ENCODE measurements at regions not wholly inside any gene's neighbourhood (a gene's known extent, or its start where the extent isn't known, plus 50 kb on each side); places are given as distances from the start of the nearest gene placed in this dataset.

GRCh38 chr6:18062733-18063132 lies 59.7 kb downstream of the NHLRC1 start:
- no peak overlapping the region for H3K4me3 ChIP-seq (ENCODE audit: low read depth in 2 of 2, low read length in 1 of 2)
- H2AFZ ChIP-seq (ENCODE audit: low read depth), result no peak overlapping the region
- H4K20me1 ChIP-seq (ENCODE audit: insufficient read depth), result no peaks in the 10 kb centered on the region
- WGBS (ENCODE audit: low lambda C conversion rate), result 83% methylated on average over 1 of the region's 1 CpG
- H3K36me3 ChIP-seq (replicated peaks in 1 of 2; ENCODE audit: control insufficient read depth in 1 of 2, insufficient read depth in 2 of 2, low read length in 1 of 2), result no peaks in the 10 kb centered on the region
- H3K79me2 ChIP-seq (ENCODE audit: insufficient read depth), result no peaks in the 10 kb centered on the region
- H3K4me2 ChIP-seq, result no peak overlapping the region
- no peak overlapping the region for H3K9ac ChIP-seq
- CTCF ChIA-PET, result no interaction called here
- no peaks in the 10 kb centered on the region for H3K9me2 ChIP-seq
- POLR2A ChIA-PET, result no interaction called here
- no peaks in the 10 kb centered on the region for H3K9me3 ChIP-seq
- H3K27ac ChIP-seq (ENCODE audit: low read depth in 2 of 2, low read length in 1 of 2), result no peak overlapping the region
- H3K4me1 ChIP-seq (ENCODE audit: control insufficient read depth in 1 of 2, insufficient read depth in 2 of 2, low read depth in 1 of 2, low read length in 1 of 2), result no peaks in the 10 kb centered on the region
- no peak for TF ChIP-seq JUND (IDR thresholded peaks at IDR 0.05)
- TF ChIP-seq MEF2A (IDR thresholded peaks at IDR 0.05; ENCODE audit: borderline replicate concordance, low read depth), result no peak
- no peak for TF ChIP-seq TAF1 (IDR thresholded peaks at IDR 0.05; ENCODE audit: borderline replicate concordance, low read depth, low read length)
- TF ChIP-seq ZBTB33 (IDR thresholded peaks at IDR 0.05; ENCODE audit: borderline replicate concordance, low read depth), result no peak
- TF ChIP-seq NFIC (IDR thresholded peaks at IDR 0.05; ENCODE audit: borderline replicate concordance), result no peak
- no peak for TF ChIP-seq EZH2phosphoT487 (IDR thresholded peaks at IDR 0.05; ENCODE audit: borderline replicate concordance, low read depth)
- TF ChIP-seq ELF1 (IDR thresholded peaks at IDR 0.05), result no peak
- TF ChIP-seq REST (IDR thresholded peaks at IDR 0.05; ENCODE audit: low read depth, low read length), result no peak
- TF ChIP-seq POLR2AphosphoS5 (IDR thresholded peaks at IDR 0.05; ENCODE audit: low read depth, low read length), result no peak
- TF ChIP-seq TEAD4 (IDR thresholded peaks at IDR 0.05; ENCODE audit: borderline replicate concordance, insufficient read depth), result no peak
- no peak for TF ChIP-seq USF2 (IDR thresholded peaks at IDR 0.05; ENCODE audit: borderline replicate concordance, low read depth, low read length)
- TF ChIP-seq FOXM1 (IDR thresholded peaks at IDR 0.05; ENCODE audit: low read depth), result no peak
- TF ChIP-seq YY1 (IDR thresholded peaks at IDR 0.05; ENCODE audit: low read depth), result no peak
- no peak for TF ChIP-seq NRF1 (IDR thresholded peaks at IDR 0.05; ENCODE audit: low read depth, low read length)
- TF ChIP-seq RXRA (IDR thresholded peaks at IDR 0.05; ENCODE audit: borderline replicate concordance, low read depth), result no peak
- no peaks in the 10 kb centered on the region for H3F3A ChIP-seq (replicated peaks; ENCODE audit: insufficient read depth)
- DNase-seq, result no peak
- no peaks in the 10 kb centered on the region for H3K27me3 ChIP-seq (ENCODE audit: insufficient read depth)

Data from SK-N-SH (cell line).